HepG2 (cell line): ENCODE measurements at regions not wholly inside any gene's neighbourhood (a gene's known extent, or its start where the extent isn't known, plus 50 kb on each side); places are given as distances from the start of the nearest gene placed in this dataset.

Source experiments
- ATAC-seq: fragments of 200-7000 bp; cut with Tn5 transposase; 3 replicates; pipeline ENCODE4 v1.9.1; 2020; ENCODE audit warnings: mild to moderate bottlenecking, moderate library complexity
- BruUV-seq: library from RNA; stranded (reverse); fragments of 400-500 nt; replicated peaks from 2 replicates; lab custom pipeline; 2021; lab: Mats Ljungman, UMichigan
- CTCF ChIA-PET: fragments of 300-600 bp; formaldehyde crosslinking; extraction: SDS; loops from one replicate; lab custom pipeline; 2021; ENCODE audit warnings: low total read pairs, inconsistent platforms, low intra/inter-chr PET ratio; lab: Yijun Ruan, JAX
- POLR2A ChIA-PET: fragments of 350-600 bp; sonication (Branson Sonifier 250); formaldehyde crosslinking; loops from one replicate; lab custom pipeline; 2020; ENCODE audit warnings: antibody characterized with exemption, inconsistent platforms; lab: Yijun Ruan, JAX
- DNase-seq: peaks from one replicate; pipeline ENCODE4 v3.0.0-alpha.2; 2015; ENCODE audit warnings: low spot score
- FAIRE-seq: peaks from 3 replicates; lab custom pipeline; 2011; peaks lifted over from hg19 to GRCh38; lab: Jason Lieb, UNC
- H2AFZ ChIP-seq: one replicate; pipeline ENCODE4 v1.6.1; 2011; ENCODE audit warnings: low read length, inconsistent platforms
- H3K27ac ChIP-seq: fragments of 300-600 bp; 3 replicates; pipeline ENCODE4 v1.8.0; 2011; ENCODE audit warnings: mixed run types, mild to moderate bottlenecking, mixed read lengths, low read length, inconsistent platforms; ENCODE audit not compliant: insufficient read depth; ENCODE audit errors: extremely low read length
- H3K27me3 ChIP-seq, 2 experiments: fragments of 200-600 bp in 1 of 2; 2 replicates in 1 of 2; 3 replicates in 1 of 2; pipeline versions ENCODE4 v1.6.0 to v1.8.0; 2011; ENCODE audit warnings: low read length in 2 of 2, mild to moderate bottlenecking in 2 of 2, moderate library complexity in 2 of 2, inconsistent platforms in 1 of 2; ENCODE audit not compliant: insufficient read depth in 2 of 2, control insufficient read depth in 1 of 2
- H3K36me3 ChIP-seq, 2 experiments: fragments of 200-600 bp in 1 of 2; replicated peaks in 1 of 2; 2 replicates in 1 of 2; 3 replicates in 1 of 2; pipeline versions ENCODE4 v1.5.1 to v1.8.0; 2011; ENCODE audit warnings: low read length in 2 of 2, inconsistent platforms in 1 of 2; ENCODE audit not compliant: insufficient read depth in 2 of 2, control insufficient read depth in 1 of 2
- H3K4me1 ChIP-seq: 2 replicates; pipeline ENCODE4 v1.5.1; 2012; ENCODE audit warnings: low read length, inconsistent platforms; ENCODE audit not compliant: insufficient read depth
- H3K4me2 ChIP-seq: 2 replicates; pipeline ENCODE4 v1.6.0; 2011; ENCODE audit warnings: low read depth, low read length, inconsistent platforms
- H3K4me3 ChIP-seq, 3 experiments: fragments of 200-600 bp in 1 of 3; sonication (generic), shearing (Covaris generic) in 1 of 3; replicated peaks in 1 of 3; 2 replicates each; pipeline ENCODE4 v1.5.1; 2011 to 2016; ENCODE audit warnings: low read length in 3 of 3, inconsistent platforms in 2 of 3, low read depth in 2 of 3, mild to moderate bottlenecking in 2 of 3, control low read depth in 1 of 3, mixed read lengths in 1 of 3; ENCODE audit not compliant: insufficient read depth in 1 of 3
- H3K79me2 ChIP-seq: one replicate; pipeline ENCODE4 v1.6.1; 2011; ENCODE audit warnings: low read length, inconsistent platforms; ENCODE audit not compliant: insufficient read depth
- H3K9ac ChIP-seq: 2 replicates; pipeline ENCODE4 v1.6.0; 2011; ENCODE audit warnings: mild to moderate bottlenecking, low read depth, low read length, inconsistent platforms; ENCODE audit not compliant: insufficient read depth
- H3K9me3 ChIP-seq: 2 replicates; pipeline ENCODE4 v1.5.1; 2012; ENCODE audit warnings: mild to moderate bottlenecking, low read length
- H4K20me1 ChIP-seq: 2 replicates; pipeline ENCODE4 v1.6.0; 2011; ENCODE audit warnings: inconsistent platforms, mild to moderate bottlenecking, low read length, moderate library complexity; ENCODE audit not compliant: insufficient read depth
- CENPT ChIP-seq: sonication (generic); formaldehyde crosslinking; IDR thresholded peaks from 2 replicates; pipeline ENCODE4 v1.8.0; 2022; ENCODE audit warnings: low read depth, mild to moderate bottlenecking, moderate library complexity, missing genetic modification reagents
- CHD4 ChIP-seq: fragments of 200-600 bp; sonication (generic); IDR thresholded peaks from 2 replicates; pipeline ENCODE4 v1.7.0; 2017; ENCODE audit warnings: mild to moderate bottlenecking, low read length, borderline replicate concordance
- GATAD1 ChIP-seq: IDR thresholded peaks from 2 replicates; pipeline ENCODE4 v1.6.1; 2016; ENCODE audit warnings: missing genetic modification reagents, missing compliant biosample characterization
- GATAD2A ChIP-seq: IDR thresholded peaks from 2 replicates; pipeline ENCODE4 v1.6.1; 2016
- NFATC3 ChIP-seq: sonication (generic); formaldehyde crosslinking; IDR thresholded peaks from 2 replicates; pipeline ENCODE4 v1.5.1; 2020; ENCODE audit warnings: mild to moderate bottlenecking, missing genetic modification reagents
- POGZ ChIP-seq: sonication (generic); formaldehyde crosslinking; IDR thresholded peaks from 2 replicates; pipeline ENCODE4 v1.4.0; 2020; ENCODE audit warnings: mild to moderate bottlenecking, missing genetic modification reagents
- PRDM10 ChIP-seq: sonication (generic); formaldehyde crosslinking; IDR thresholded peaks from 2 replicates; pipeline ENCODE4 v1.4.0; 2020; ENCODE audit warnings: low read depth, missing genetic modification reagents
- RCOR2 ChIP-seq: IDR thresholded peaks from 2 replicates; pipeline ENCODE4 v1.6.1; 2016; ENCODE audit warnings: missing biosample characterization, missing genetic modification reagents
- RELA ChIP-seq: sonication (generic); formaldehyde crosslinking; IDR thresholded peaks from 2 replicates; pipeline ENCODE4 v1.4.0; 2020; ENCODE audit warnings: missing genetic modification reagents
- REXO4 ChIP-seq: sonication (generic); formaldehyde crosslinking; IDR thresholded peaks from 2 replicates; pipeline ENCODE4 v1.8.0; 2022; ENCODE audit warnings: missing genetic modification reagents, mild to moderate bottlenecking, borderline replicate concordance
- SIN3A ChIP-seq: IDR thresholded peaks from 2 replicates; pipeline ENCODE4 v1.6.1; 2011; ENCODE audit warnings: low read depth, mild to moderate bottlenecking, control low read depth, low read length, borderline replicate concordance
- SNAPC5 ChIP-seq: sonication (generic); formaldehyde crosslinking; IDR thresholded peaks from 2 replicates; pipeline ENCODE4 v1.8.1; 2023; ENCODE audit warnings: mild to moderate bottlenecking, missing genetic modification reagents, borderline replicate concordance
- ZEB1 ChIP-seq: IDR thresholded peaks from 2 replicates; pipeline ENCODE4 v1.6.1; 2012; ENCODE audit warnings: mild to moderate bottlenecking, low read depth, inconsistent platforms; ENCODE audit not compliant: insufficient replicate concordance
- ZNF253 ChIP-seq: sonication (generic); formaldehyde crosslinking; IDR thresholded peaks from 2 replicates; pipeline ENCODE4 v1.8.0; 2022; ENCODE audit warnings: mild to moderate bottlenecking, missing genetic modification reagents, borderline replicate concordance
- ZNF879 ChIP-seq: sonication (generic); formaldehyde crosslinking; IDR thresholded peaks from 2 replicates; pipeline ENCODE4 v1.8.1; 2023; ENCODE audit warnings: missing genetic modification reagents
- WGBS: methylation state at CpG from one replicate; pipeline ENCODE4 v1.1.6; 2017; ENCODE audit warnings: low lambda C conversion rate; 5-methylcytosine and 5-hydroxymethylcytosine counted together
- in situ Hi-C: cut with HindIII; loops from 2 replicates; pipeline ENCODE4 v1.10.0; 2017; ENCODE audit warnings: low pct_unique_long_range_greater_than_20kb; ENCODE audit not compliant: extremely low pct_ligation_motif_present
- intact Hi-C: fragments of 100-400 bp; cut with micrococcal nuclease; formaldehyde crosslinking; loops from one replicate; pipeline ENCODE4 v1.10.0; 2022; ENCODE audit not compliant: unreplicated experiment

- DNase-seq = no peak
- no peak for FAIRE-seq
- ATAC-seq = no peak
- in situ Hi-C loops = no loop called here
- Histone ChIP-seq H2AFZ (no peak overlapping the region), H3K9me3 (no peaks in the 10 kb centered on the region), H3K4me3 (no peak overlapping the region), H3K36me3 (no peaks in the 10 kb centered on the region), H3K79me2 (no peaks in the 10 kb centered on the region), H3K27me3 (peaks cover 0 to 25% of the 10 kb centered on the region in 2 experiments; a peak in 2 of 5 replicates), H3K9ac (no peak overlapping the region), H3K4me1 (no peaks in the 10 kb centered on the region)
- WGBS = 3% methylated on average over 7 of the region's 7 CpGs
- CTCF ChIA-PET = no interaction called here
- intact Hi-C loops = no loop called here
- TF ChIP-seq CENPT (CRISPR knock-in tag) (no peak), REXO4 (no peak), PRDM10 (CRISPR knock-in tag) (no peak), ZEB1 (no peak), GATAD1 (no peak), CHD4 (no peak), POGZ (CRISPR knock-in tag) (no peak), RCOR2 (CRISPR knock-in tag) (no peak), SNAPC5 (CRISPR knock-in tag) (no peak), ZNF879 (no peak), RELA (CRISPR knock-in tag) (no peak), NFATC3 (CRISPR knock-in tag) (no peak), SIN3A (no peak), GATAD2A (CRISPR knock-in tag) (no peak), ZNF253 (CRISPR knock-in tag) (no peak)
- TF ChIP-seq, all 625 proteins: peak for 0
- POLR2A ChIA-PET = no interaction called here
- no peak overlapping the region for H3K4me2 ChIP-seq
- H4K20me1 ChIP-seq = no peaks in the 10 kb centered on the region
- BruUV-seq = no TSS peak
- no peak overlapping the region for H3K27ac ChIP-seq
Observed at GRCh38 chr9:85443190-85443598, 298.6 kb downstream of the AGTPBP1 start.
